GM12878 (cell line): ENCODE measurements at regions not wholly inside any gene's neighbourhood (a gene's known extent, or its start where the extent isn't known, plus 50 kb on each side); places are given as distances from the start of the nearest gene placed in this dataset.

Experiments
- EZH2 ChIP-seq: IDR thresholded peaks from 2 replicates; pipeline ENCODE4 v1.6.1; 2012; ENCODE audit warnings: low read depth, mild to moderate bottlenecking, control low read depth, inconsistent platforms, low read length, borderline replicate concordance; ENCODE audit not compliant: control insufficient read depth
- RAD21 ChIP-seq: IDR thresholded peaks from 2 replicates; pipeline ENCODE4 v1.6.1; 2011; ENCODE audit warnings: mild to moderate bottlenecking, low read depth, low read length, moderate library complexity; ENCODE audit not compliant: insufficient read depth

GRCh38 chr21:20292280-20292679, 705.9 kb upstream of the NCAM2 start:
- TF ChIP-seq RAD21 (no peak), EZH2 (no peak)
